Cardiac fibroblast (primary cell): ENCODE measurements at regions not wholly inside any gene's neighbourhood (a gene's known extent, or its start where the extent isn't known, plus 50 kb on each side); places are given as distances from the start of the nearest gene placed in this dataset.

Source experiments
- DNase-seq, 2 donors: peaks; one replicate each; pipeline versions ENCODE4 v3.0.0 to v3.0.0-alpha.2; 2010; ENCODE audit warnings: low read depth in 2 of 2
- H3K4me3 ChIP-seq, 2 donors: replicated peaks in 1 of 2; 1 replicate in 1 of 2; 2 replicates in 1 of 2; pipeline ENCODE4 v1.5.1; 2011; ENCODE audit warnings: low read depth in 2 of 2, low read length in 2 of 2, mild to moderate bottlenecking in 2 of 2, moderate library complexity in 1 of 2
- TF ChIP-seq, protein P1 (sequence below): IDR thresholded peaks from one replicate; pipeline ENCODE4 v1.5.1; 2011; ENCODE audit warnings: low read depth, mild to moderate bottlenecking, low read length, inconsistent platforms

GRCh38 chr20:20950620-20951019, 155.5 kb downstream of the LINC00237 start:
- H3K4me3 ChIP-seq, result no peak overlapping the region
- DNase-seq, result no peak
- TF ChIP-seq, protein P1, sequence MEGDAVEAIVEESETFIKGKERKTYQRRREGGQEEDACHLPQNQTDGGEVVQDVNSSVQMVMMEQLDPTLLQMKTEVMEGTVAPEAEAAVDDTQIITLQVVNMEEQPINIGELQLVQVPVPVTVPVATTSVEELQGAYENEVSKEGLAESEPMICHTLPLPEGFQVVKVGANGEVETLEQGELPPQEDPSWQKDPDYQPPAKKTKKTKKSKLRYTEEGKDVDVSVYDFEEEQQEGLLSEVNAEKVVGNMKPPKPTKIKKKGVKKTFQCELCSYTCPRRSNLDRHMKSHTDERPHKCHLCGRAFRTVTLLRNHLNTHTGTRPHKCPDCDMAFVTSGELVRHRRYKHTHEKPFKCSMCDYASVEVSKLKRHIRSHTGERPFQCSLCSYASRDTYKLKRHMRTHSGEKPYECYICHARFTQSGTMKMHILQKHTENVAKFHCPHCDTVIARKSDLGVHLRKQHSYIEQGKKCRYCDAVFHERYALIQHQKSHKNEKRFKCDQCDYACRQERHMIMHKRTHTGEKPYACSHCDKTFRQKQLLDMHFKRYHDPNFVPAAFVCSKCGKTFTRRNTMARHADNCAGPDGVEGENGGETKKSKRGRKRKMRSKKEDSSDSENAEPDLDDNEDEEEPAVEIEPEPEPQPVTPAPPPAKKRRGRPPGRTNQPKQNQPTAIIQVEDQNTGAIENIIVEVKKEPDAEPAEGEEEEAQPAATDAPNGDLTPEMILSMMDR, result no peak

- no peak overlapping the region for H3K4me3 ChIP-seq
- no peak for DNase-seq
- TF ChIP-seq, protein P1, result no peak
Observed at GRCh38 chr20:20946122-20946759, 159.9 kb downstream of the LINC00237 start.

- no peak for DNase-seq
- no peak overlapping the region for H3K4me3 ChIP-seq
- TF ChIP-seq, protein P1, result no peak
Observed at GRCh38 chr20:20941468-20941889, 164.7 kb downstream of the LINC00237 start.

- DNase-seq, result no peak
- H3K4me3 ChIP-seq, result no peak overlapping the region
- TF ChIP-seq, protein P1, result no peak
Observed at GRCh38 chr20:20939006-20939405, 167.2 kb downstream of the LINC00237 start.

DNA sequence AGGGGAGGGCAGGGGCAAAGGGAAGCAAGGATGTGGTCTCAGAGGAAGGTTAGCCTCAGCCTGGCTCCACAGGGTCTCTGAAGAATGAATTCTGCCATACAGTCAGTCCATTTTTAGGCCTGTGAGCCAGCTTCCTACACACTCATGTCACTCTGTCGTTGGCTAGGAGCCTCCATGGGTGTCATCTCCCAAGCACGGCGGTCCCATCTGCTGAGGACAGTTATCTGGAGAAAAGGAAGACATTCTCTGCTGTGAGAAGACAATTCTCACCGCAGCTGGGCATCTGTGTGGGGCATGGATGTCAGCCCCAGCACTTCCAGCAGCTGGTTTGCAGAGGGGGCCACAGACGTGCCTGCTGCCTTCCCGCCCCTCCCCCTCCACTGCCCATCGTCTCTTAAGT, 167.6 kb downstream of the LINC00237 start:
- no peak for DNase-seq
- H3K4me3 ChIP-seq, result no peak overlapping the region
- TF ChIP-seq, protein P1, result no peak

GRCh38 chr20:20938131-20938530, 168.0 kb downstream of the LINC00237 start:
- DNase-seq, result no peak
- H3K4me3 ChIP-seq, result no peak overlapping the region
- TF ChIP-seq, protein P1, result no peak
